Lower lobe of right lung (tissue), 2 donors: ENCODE measurements at regions not wholly inside any gene's neighbourhood (a gene's known extent, or its start where the extent isn't known, plus 50 kb on each side); places are given as distances from the start of the nearest gene placed in this dataset.

Experiments used
- ATAC-seq, 2 donors: fragments of 200-7000 bp; cut with Tn5 transposase; one replicate each; pipeline ENCODE4 v1.9.1; 2020 to 2022; ENCODE audit warnings: mild to moderate bottlenecking in 2 of 2, moderate library complexity in 2 of 2
- DNase-seq: peaks from one replicate; pipeline ENCODE4 v3.0.0-alpha.2; 2020
- H3K27ac ChIP-seq: fragments of 200-600 bp; one replicate; pipeline ENCODE4 v1.8.0; 2022
- H3K27me3 ChIP-seq: fragments of 200-600 bp; one replicate; pipeline ENCODE4 v1.8.0; 2022; ENCODE audit warnings: low read depth
- H3K36me3 ChIP-seq: fragments of 200-600 bp; one replicate; pipeline ENCODE4 v1.8.0; 2022; ENCODE audit warnings: mild to moderate bottlenecking
- H3K4me1 ChIP-seq: fragments of 200-600 bp; one replicate; pipeline ENCODE4 v1.8.0; 2022
- H3K4me3 ChIP-seq: fragments of 200-600 bp; one replicate; pipeline ENCODE4 v1.8.0; 2022; ENCODE audit warnings: mild to moderate bottlenecking
- H3K9me3 ChIP-seq: fragments of 200-600 bp; one replicate; pipeline ENCODE4 v1.8.0; 2022
- intact Hi-C: fragments of 100-400 bp; cut with DNase I; formaldehyde crosslinking; loops from one replicate; pipeline ENCODE4 v1.11.0; 2022
- TF ChIP-seq, protein P1 (sequence below): fragments of 200-600 bp; IDR thresholded peaks from one replicate; pipeline ENCODE4 v1.8.0; 2022; ENCODE audit warnings: antibody characterized with exemption, mild to moderate bottlenecking
- donor health status: DM: no; HTN: yes; CAD: no; lungs with severe emphysema.

DNA sequence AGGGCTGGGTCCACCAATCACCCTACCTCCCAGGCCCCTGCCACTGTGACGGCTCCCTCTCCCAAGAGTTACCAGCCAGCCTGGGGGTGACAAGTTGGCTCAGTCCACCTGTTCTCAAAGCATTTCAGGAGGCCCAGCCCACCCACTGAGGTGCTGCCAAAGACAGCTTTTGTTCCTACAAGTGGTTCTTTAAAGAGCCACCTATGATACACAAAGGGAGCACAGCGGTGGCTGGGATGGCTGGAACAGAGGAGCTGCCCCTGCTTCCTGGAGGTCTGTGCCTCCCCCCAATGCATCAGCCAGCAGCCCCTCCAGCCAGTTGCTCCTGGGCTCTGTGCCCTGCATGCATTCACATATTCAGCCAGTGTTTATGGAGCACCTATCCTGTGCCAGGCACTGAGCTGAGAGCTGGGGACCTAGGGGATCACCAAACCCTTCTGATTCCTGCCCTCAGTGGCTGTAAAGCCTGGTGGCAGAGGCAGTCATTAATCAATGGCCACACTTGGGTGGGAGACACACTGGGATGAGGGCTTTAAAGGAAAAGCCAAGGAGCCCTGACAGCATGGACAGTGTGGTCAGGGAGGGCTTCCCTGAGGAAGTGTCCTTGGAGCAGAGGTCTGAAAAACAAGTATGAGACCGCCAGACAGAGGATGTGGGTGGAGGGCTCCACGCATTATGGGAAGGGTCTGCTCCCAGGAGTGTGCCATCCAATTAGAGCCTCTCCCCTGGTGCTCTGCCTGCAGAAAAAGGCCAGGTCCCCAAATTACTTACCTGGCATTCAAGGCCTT lies 107.1 kb upstream of the LINGO1 start:
- Histone ChIP-seq H3K27me3 (peaks cover 13% of the 10 kb centered on the region), H3K36me3 (no peaks in the 10 kb centered on the region), H3K4me1 (no peaks in the 10 kb centered on the region), H3K27ac (no peak overlapping the region), H3K9me3 (no peaks in the 10 kb centered on the region), H3K4me3 (no peak overlapping the region)
- intact Hi-C loops: no loop called here
- ATAC-seq: no peak
- DNase-seq: no peak
- TF ChIP-seq, protein P1, sequence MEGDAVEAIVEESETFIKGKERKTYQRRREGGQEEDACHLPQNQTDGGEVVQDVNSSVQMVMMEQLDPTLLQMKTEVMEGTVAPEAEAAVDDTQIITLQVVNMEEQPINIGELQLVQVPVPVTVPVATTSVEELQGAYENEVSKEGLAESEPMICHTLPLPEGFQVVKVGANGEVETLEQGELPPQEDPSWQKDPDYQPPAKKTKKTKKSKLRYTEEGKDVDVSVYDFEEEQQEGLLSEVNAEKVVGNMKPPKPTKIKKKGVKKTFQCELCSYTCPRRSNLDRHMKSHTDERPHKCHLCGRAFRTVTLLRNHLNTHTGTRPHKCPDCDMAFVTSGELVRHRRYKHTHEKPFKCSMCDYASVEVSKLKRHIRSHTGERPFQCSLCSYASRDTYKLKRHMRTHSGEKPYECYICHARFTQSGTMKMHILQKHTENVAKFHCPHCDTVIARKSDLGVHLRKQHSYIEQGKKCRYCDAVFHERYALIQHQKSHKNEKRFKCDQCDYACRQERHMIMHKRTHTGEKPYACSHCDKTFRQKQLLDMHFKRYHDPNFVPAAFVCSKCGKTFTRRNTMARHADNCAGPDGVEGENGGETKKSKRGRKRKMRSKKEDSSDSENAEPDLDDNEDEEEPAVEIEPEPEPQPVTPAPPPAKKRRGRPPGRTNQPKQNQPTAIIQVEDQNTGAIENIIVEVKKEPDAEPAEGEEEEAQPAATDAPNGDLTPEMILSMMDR: no peak

- Histone ChIP-seq H3K4me3 (no peak overlapping the region), H3K27me3 (peaks cover 13% of the 10 kb centered on the region), H3K27ac (no peak overlapping the region), H3K9me3 (no peaks in the 10 kb centered on the region), H3K36me3 (no peaks in the 10 kb centered on the region), H3K4me1 (no peaks in the 10 kb centered on the region)
- intact Hi-C loops: no loop called here
- no peak for DNase-seq
- no peak for ATAC-seq
- TF ChIP-seq, protein P1: no peak
Observed at GRCh38 chr15:77738441-77739302, 106.0 kb upstream of the LINGO1 start.

DNA sequence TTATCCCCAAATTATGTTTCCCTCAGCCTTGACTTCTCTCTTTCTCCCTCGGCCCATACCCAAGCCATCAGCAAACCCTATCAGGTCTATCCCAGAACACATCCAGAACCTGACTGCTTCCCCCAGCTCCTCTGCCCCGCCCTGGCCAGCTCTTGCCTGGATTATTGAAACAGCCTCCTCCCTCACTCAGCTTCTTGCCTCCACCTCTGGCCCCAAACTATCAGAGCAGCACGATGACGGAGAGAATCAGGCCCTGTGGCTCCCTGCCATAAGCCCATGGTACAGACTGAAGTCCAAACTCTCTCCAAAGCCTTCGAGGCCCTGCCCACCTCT lies 105.3 kb upstream of the LINGO1 start:
- ATAC-seq: no peak
- no peak for DNase-seq
- no peak overlapping the region for H3K4me3 ChIP-seq
- intact Hi-C loops: no loop called here
- TF ChIP-seq, protein P1: no peak
- H3K36me3 ChIP-seq: no peaks in the 10 kb centered on the region
- peaks cover 13% of the 10 kb centered on the region for H3K27me3 ChIP-seq
- H3K4me1 ChIP-seq: no peaks in the 10 kb centered on the region
- H3K9me3 ChIP-seq: no peaks in the 10 kb centered on the region
- no peak overlapping the region for H3K27ac ChIP-seq

DNA sequence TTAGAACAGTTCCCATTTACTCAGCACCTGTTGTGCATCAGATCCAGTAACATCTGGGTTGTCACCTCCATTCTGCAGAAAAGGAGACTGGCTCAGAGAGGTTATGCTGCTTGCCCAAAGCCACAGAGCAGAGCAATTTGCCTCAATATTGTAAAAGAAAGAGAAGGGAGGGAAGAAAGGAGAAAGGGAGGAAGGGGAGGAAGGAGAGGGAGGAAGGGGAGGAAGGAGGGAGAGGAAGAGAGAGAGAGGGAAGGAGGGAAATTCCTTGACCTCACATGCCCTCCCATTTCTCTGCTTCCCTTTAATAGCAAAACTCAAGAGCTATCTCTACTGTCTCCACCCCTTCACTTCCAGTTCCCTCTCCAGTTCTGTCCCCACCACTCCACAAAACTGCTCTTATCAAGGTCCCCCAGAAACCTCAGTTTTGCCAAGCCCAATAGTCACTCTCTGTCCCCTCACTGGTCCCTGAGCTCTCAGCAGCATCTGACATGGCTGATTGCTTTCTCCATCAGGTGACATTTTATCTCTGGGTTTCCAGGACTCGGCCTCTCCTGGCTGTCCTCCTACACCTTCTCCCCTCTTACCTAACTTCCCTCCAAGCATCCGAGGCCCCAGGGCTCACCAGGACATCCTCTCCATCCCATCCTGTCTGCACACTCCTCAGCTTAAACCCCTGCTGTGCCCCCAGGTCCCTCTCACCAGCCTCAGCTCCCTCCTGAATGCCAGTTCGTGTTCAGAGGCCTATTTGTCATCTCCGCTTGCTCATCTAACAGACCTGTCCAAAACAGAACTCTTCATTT lies 104.7 kb upstream of the LINGO1 start:
- no peaks in the 10 kb centered on the region for H3K4me1 ChIP-seq
- TF ChIP-seq, protein P1: no peak
- no peaks in the 10 kb centered on the region for H3K36me3 ChIP-seq
- peaks cover 12% of the 10 kb centered on the region for H3K27me3 ChIP-seq
- ATAC-seq (no peak), DNase-seq (no peak)
- H3K4me3 ChIP-seq: no peak overlapping the region
- no peak overlapping the region for H3K27ac ChIP-seq
- no peaks in the 10 kb centered on the region for H3K9me3 ChIP-seq
- intact Hi-C loops: no loop called here

DNA sequence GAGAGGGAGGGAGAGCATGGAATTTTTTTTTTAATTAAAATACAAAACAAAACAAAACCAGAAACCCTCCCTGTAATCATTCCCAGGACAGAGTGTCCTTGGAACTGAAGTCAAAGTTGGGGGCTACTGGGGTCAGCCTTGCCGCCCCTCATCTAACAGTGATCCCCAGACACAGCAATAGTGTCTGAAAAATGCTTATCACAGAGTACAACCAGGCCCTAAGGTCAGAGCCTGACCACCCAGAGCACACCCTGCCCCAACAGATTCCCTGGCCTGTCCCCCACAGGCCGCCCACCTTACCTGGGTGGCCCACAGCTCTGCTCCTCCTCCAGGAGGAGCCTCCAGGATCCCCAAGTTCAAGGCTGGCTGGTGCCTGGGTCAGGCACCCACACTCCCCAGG lies 101.6 kb upstream of the LINGO1 start:
- DNase-seq (no peak), ATAC-seq (no peak)
- intact Hi-C loops: no loop called here
- TF ChIP-seq, protein P1: no peak
- Histone ChIP-seq H3K36me3 (no peaks in the 10 kb centered on the region), H3K27ac (no peak overlapping the region), H3K4me3 (no peak overlapping the region), H3K27me3 (peaks cover 7% of the 10 kb centered on the region), H3K4me1 (no peaks in the 10 kb centered on the region), H3K9me3 (no peaks in the 10 kb centered on the region)
